ENCODE measurements at regions not wholly inside any gene's neighbourhood (a gene's known extent, or its start where the extent isn't known, plus 50 kb on each side); places are given as distances from the start of the nearest gene placed in this dataset.

GRCh38 chr6:92962846-92963245, 456.5 kb downstream of the EPHA7 start:
- TF ChIP-seq SUZ12 (IDR thresholded peaks at IDR 0.05; ENCODE audit: extremely low read depth, insufficient read depth, insufficient read length) (no peak), ZNF274 (IDR thresholded peaks at IDR 0.05; ENCODE audit: low read depth, low read length) (no peak), YY1 (IDR thresholded peaks at IDR 0.05; ENCODE audit: insufficient read depth, insufficient read length) (no peak)
